Activated naive CD4-positive, alpha-beta T cell treated with anti-CD3 and anti-CD28 coated beads for 36 hours (primary cell): ENCODE measurements at regions not wholly inside any gene's neighbourhood (a gene's known extent, or its start where the extent isn't known, plus 50 kb on each side); places are given as distances from the start of the nearest gene placed in this dataset.

ENCODE experiments used
- CTCF ChIA-PET: fragments of 350-600 bp; sonication (Branson Sonifier 250); formaldehyde crosslinking; loops from one replicate; lab custom pipeline; 2021; ENCODE audit warnings: antibody characterized with exemption; lab: Charles Lee
- DNase-seq: peaks from one replicate; pipeline ENCODE4 v3.0.0-alpha.2; 2020
- H3K27ac Mint-ChIP-seq: one replicate; pipeline ENCODE4 v1.8.0; 2021; ENCODE audit warnings: mild to moderate bottlenecking, mixed read lengths
- H3K27me3 Mint-ChIP-seq: one replicate; pipeline ENCODE4 v1.8.0; 2021; ENCODE audit warnings: low read depth, mixed read lengths
- H3K36me3 Mint-ChIP-seq: one replicate; pipeline ENCODE4 v1.8.0; 2021; ENCODE audit warnings: low read depth, mixed read lengths
- H3K4me1 Mint-ChIP-seq: one replicate; pipeline ENCODE4 v1.8.0; 2021; ENCODE audit warnings: low read depth, mixed read lengths
- H3K4me3 Mint-ChIP-seq: one replicate; pipeline ENCODE4 v1.8.0; 2021; ENCODE audit warnings: mild to moderate bottlenecking, moderate library complexity, mixed read lengths
- H3K9me3 Mint-ChIP-seq: one replicate; pipeline ENCODE4 v1.8.0; 2021; ENCODE audit warnings: mixed read lengths
- intact Hi-C: fragments of 100-400 bp; cut with micrococcal nuclease; formaldehyde crosslinking; loops from one replicate; pipeline ENCODE4 v1.15.1; 2023

GRCh38 chr2:185179743-185180142 lies 558.9 kb upstream of the FSIP2 start:
- Mint-ChIP-seq H3K27me3 (no peaks in the 10 kb centered on the region), H3K9me3 (no peaks in the 10 kb centered on the region), H3K27ac (no peak overlapping the region), H3K36me3 (no peaks in the 10 kb centered on the region), H3K4me1 (no peaks in the 10 kb centered on the region), H3K4me3 (no peak overlapping the region)
- intact Hi-C loops, result no loop called here
- CTCF ChIA-PET, result no interaction called here
- no peak for DNase-seq

- no peak for DNase-seq
- H3K27me3 Mint-ChIP-seq, result no peaks in the 10 kb centered on the region
- CTCF ChIA-PET, result no interaction called here
- H3K9me3 Mint-ChIP-seq, result no peaks in the 10 kb centered on the region
- no peak overlapping the region for H3K4me3 Mint-ChIP-seq
- no peak overlapping the region for H3K27ac Mint-ChIP-seq
- intact Hi-C loops, result no loop called here
- no peaks in the 10 kb centered on the region for H3K4me1 Mint-ChIP-seq
- no peaks in the 10 kb centered on the region for H3K36me3 Mint-ChIP-seq
These were observed 556.7 kb upstream of the FSIP2 start for GRCh38 chr2:185181901-185182300.

GRCh38 chr2:185185044-185185443 lies 553.6 kb upstream of the FSIP2 start:
- CTCF ChIA-PET, result no interaction called here
- H3K36me3 Mint-ChIP-seq, result no peaks in the 10 kb centered on the region
- H3K4me1 Mint-ChIP-seq, result no peaks in the 10 kb centered on the region
- no peaks in the 10 kb centered on the region for H3K9me3 Mint-ChIP-seq
- no peaks in the 10 kb centered on the region for H3K27me3 Mint-ChIP-seq
- H3K4me3 Mint-ChIP-seq, result no peak overlapping the region
- no peak for DNase-seq
- intact Hi-C loops, result no loop called here
- no peak overlapping the region for H3K27ac Mint-ChIP-seq

DNA sequence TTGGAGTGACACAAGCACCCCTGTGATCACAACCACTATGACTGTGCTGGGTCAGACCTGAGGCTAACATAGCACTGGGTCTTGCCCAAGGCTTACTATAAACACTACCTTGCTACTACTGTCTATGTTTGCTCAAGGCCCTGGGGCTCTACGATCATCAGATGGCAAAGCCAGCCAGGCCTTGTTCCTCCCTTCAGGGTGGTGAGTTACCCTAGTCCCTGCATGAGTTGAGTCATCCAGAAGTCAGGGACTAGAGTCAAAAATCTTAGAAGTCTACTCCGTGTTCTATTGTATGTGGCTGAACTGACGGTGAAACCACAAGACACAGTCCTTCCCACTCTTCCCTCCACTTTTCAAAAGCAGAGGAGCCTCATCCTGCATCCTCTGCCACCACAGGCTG lies 551.2 kb upstream of the FSIP2 start:
- CTCF ChIA-PET, result interaction anchor here (1.4 kb wide), 1 partner anchor 22 kb away, joined by 4 read pairs; no protein-coding TSS in a partner anchor
- no peaks in the 10 kb centered on the region for H3K9me3 Mint-ChIP-seq
- no peak for DNase-seq
- no peaks in the 10 kb centered on the region for H3K36me3 Mint-ChIP-seq
- no peaks in the 10 kb centered on the region for H3K4me1 Mint-ChIP-seq
- no peak overlapping the region for H3K27ac Mint-ChIP-seq
- intact Hi-C loops, result no loop called here
- no peaks in the 10 kb centered on the region for H3K27me3 Mint-ChIP-seq
- no peak overlapping the region for H3K4me3 Mint-ChIP-seq

- Mint-ChIP-seq H3K4me3 (no peak overlapping the region), H3K9me3 (peaks cover 4% of the 10 kb centered on the region), H3K4me1 (no peaks in the 10 kb centered on the region), H3K27ac (no peak overlapping the region), H3K36me3 (no peaks in the 10 kb centered on the region), H3K27me3 (no peaks in the 10 kb centered on the region)
- no peak for DNase-seq
- intact Hi-C loops, result no loop called here
- CTCF ChIA-PET, result no interaction called here
These were observed 549.9 kb upstream of the FSIP2 start for GRCh38 chr2:185188656-185189055.

- H3K9me3 Mint-ChIP-seq, result peaks cover 3% of the 10 kb centered on the region
- H3K27ac Mint-ChIP-seq, result no peak overlapping the region
- no peak for DNase-seq
- no peak overlapping the region for H3K4me3 Mint-ChIP-seq
- no peaks in the 10 kb centered on the region for H3K27me3 Mint-ChIP-seq
- intact Hi-C loops, result no loop called here
- no peaks in the 10 kb centered on the region for H3K4me1 Mint-ChIP-seq
- H3K36me3 Mint-ChIP-seq, result no peaks in the 10 kb centered on the region
- CTCF ChIA-PET, result no interaction called here
These were observed 537.5 kb upstream of the FSIP2 start for GRCh38 chr2:185201063-185201462.

DNA sequence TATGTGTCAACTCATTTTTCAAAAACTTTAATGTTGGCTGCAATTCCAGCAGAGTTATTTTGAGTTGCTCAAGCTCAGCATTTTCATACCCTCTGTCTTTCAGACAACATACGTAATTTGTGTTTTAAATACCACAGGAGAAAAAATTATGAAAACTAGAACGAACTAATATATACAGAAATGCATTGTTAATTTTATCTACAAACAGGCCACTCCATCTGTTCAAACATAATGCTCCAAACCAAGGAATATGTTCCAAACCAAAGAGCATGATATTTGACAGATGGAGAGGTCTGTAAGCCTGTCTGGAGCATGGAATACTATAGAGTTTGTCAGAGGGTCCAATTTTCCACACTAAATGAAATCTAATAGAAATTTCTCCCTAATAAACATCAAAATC lies 536.2 kb upstream of the FSIP2 start:
- no peak overlapping the region for H3K27ac Mint-ChIP-seq
- H3K4me3 Mint-ChIP-seq, result no peak overlapping the region
- intact Hi-C loops, result no loop called here
- peaks cover 3% of the 10 kb centered on the region for H3K9me3 Mint-ChIP-seq
- no peaks in the 10 kb centered on the region for H3K4me1 Mint-ChIP-seq
- no peaks in the 10 kb centered on the region for H3K27me3 Mint-ChIP-seq
- no peaks in the 10 kb centered on the region for H3K36me3 Mint-ChIP-seq
- CTCF ChIA-PET, result no interaction called here
- no peak for DNase-seq

DNA sequence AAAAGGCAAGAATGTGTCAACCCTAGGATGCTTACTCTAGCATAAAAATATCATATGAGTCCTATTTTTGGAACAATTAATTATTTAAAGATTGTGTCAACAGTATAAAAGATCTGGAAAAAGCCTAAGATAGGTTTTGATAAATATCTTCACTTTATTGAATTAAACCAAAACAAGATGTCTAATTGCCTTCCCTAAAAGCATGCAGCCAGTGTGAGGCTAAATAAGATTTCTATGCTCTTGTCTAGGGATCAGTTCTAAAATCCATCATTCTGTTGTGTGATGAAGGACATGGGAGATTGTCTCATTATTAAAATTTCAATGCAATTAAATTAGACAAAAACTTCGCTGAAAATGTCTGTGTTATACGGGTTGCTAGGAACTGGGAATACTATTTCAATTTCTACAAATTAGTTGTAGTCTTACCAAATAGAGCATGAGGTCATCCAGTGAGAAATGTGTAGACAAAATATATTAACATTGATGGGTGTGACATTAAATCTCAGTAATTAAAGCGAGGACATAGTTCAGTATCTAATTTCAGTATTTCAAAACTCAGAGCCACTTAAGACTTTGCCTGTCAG lies 535.6 kb upstream of the FSIP2 start:
- DNase-seq, result no peak
- Mint-ChIP-seq H3K9me3 (peaks cover 3% of the 10 kb centered on the region), H3K36me3 (no peaks in the 10 kb centered on the region), H3K27me3 (no peaks in the 10 kb centered on the region), H3K4me1 (no peaks in the 10 kb centered on the region), H3K4me3 (no peak overlapping the region), H3K27ac (no peak overlapping the region)
- intact Hi-C loops, result no loop called here
- CTCF ChIA-PET, result no interaction called here

GRCh38 chr2:185208261-185208660 lies 530.3 kb upstream of the FSIP2 start:
- CTCF ChIA-PET, result no interaction called here
- H3K36me3 Mint-ChIP-seq, result no peaks in the 10 kb centered on the region
- H3K27me3 Mint-ChIP-seq, result no peaks in the 10 kb centered on the region
- peaks cover 2% of the 10 kb centered on the region for H3K9me3 Mint-ChIP-seq
- H3K27ac Mint-ChIP-seq, result no peak overlapping the region
- no peak overlapping the region for H3K4me3 Mint-ChIP-seq
- DNase-seq, result peak; percentile 13
- no peaks in the 10 kb centered on the region for H3K4me1 Mint-ChIP-seq
- intact Hi-C loops, result no loop called here

- CTCF ChIA-PET, result no interaction called here
- no peaks in the 10 kb centered on the region for H3K27me3 Mint-ChIP-seq
- H3K9me3 Mint-ChIP-seq, result no peaks in the 10 kb centered on the region
- no peak overlapping the region for H3K27ac Mint-ChIP-seq
- no peak overlapping the region for H3K4me3 Mint-ChIP-seq
- DNase-seq, result no peak
- intact Hi-C loops, result no loop called here
- H3K36me3 Mint-ChIP-seq, result no peaks in the 10 kb centered on the region
- no peaks in the 10 kb centered on the region for H3K4me1 Mint-ChIP-seq
These were observed 523.1 kb upstream of the FSIP2 start for GRCh38 chr2:185215497-185215896.

- intact Hi-C loops, result no loop called here
- no peak overlapping the region for H3K4me3 Mint-ChIP-seq
- H3K27me3 Mint-ChIP-seq, result no peaks in the 10 kb centered on the region
- no peak overlapping the region for H3K27ac Mint-ChIP-seq
- no peaks in the 10 kb centered on the region for H3K36me3 Mint-ChIP-seq
- no peaks in the 10 kb centered on the region for H3K9me3 Mint-ChIP-seq
- DNase-seq, result no peak
- CTCF ChIA-PET, result no interaction called here
- no peaks in the 10 kb centered on the region for H3K4me1 Mint-ChIP-seq
These were observed 518.6 kb upstream of the FSIP2 start for GRCh38 chr2:185219981-185220380.

DNA sequence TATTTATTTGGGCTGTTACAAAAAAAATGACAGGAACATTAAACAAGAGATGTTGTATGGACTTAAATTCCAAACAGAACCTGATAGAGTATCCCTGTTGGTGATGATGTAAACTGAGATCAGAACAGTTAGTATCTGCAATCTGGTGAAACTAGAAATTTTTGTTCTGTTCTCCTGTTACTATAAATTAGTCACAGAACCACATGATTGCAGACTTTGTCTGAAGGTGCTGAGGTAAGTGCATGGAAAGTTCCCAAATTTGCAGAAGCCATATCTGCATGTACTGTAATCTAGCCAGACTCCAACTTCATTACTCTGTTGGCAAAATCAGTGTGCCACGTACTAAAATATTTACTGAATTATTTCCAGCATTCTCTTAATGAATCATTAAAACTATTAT lies 516.3 kb upstream of the FSIP2 start:
- Mint-ChIP-seq H3K27ac (no peak overlapping the region), H3K27me3 (no peaks in the 10 kb centered on the region), H3K36me3 (no peaks in the 10 kb centered on the region), H3K4me3 (no peak overlapping the region), H3K4me1 (no peaks in the 10 kb centered on the region), H3K9me3 (no peaks in the 10 kb centered on the region)
- CTCF ChIA-PET, result no interaction called here
- intact Hi-C loops, result no loop called here
- DNase-seq, result no peak

GRCh38 chr2:185227391-185227790 lies 511.2 kb upstream of the FSIP2 start:
- H3K9me3 Mint-ChIP-seq, result no peaks in the 10 kb centered on the region

GRCh38 chr2:185239491-185239890 lies 499.1 kb upstream of the FSIP2 start:
- no peak for DNase-seq
- Mint-ChIP-seq H3K4me3 (no peak overlapping the region), H3K9me3 (peaks cover 10% of the 10 kb centered on the region), H3K27me3 (no peaks in the 10 kb centered on the region), H3K36me3 (no peaks in the 10 kb centered on the region), H3K4me1 (no peaks in the 10 kb centered on the region), H3K27ac (no peak overlapping the region)
- intact Hi-C loops, result no loop called here
- CTCF ChIA-PET, result no interaction called here

More at GRCh38 chr2:185227391-185227790, 511.2 kb upstream of the FSIP2 start:
- H3K27me3 Mint-ChIP-seq, result no peaks in the 10 kb centered on the region
- no peak for DNase-seq
- no peaks in the 10 kb centered on the region for H3K36me3 Mint-ChIP-seq
- no peaks in the 10 kb centered on the region for H3K4me1 Mint-ChIP-seq
- CTCF ChIA-PET, result no interaction called here
- no peak overlapping the region for H3K27ac Mint-ChIP-seq
- no peak overlapping the region for H3K4me3 Mint-ChIP-seq
- intact Hi-C loops, result no loop called here
